ENCODE measurements at regions not wholly inside any gene's neighbourhood (a gene's known extent, or its start where the extent isn't known, plus 50 kb on each side); places are given as distances from the start of the nearest gene placed in this dataset.

DNA sequence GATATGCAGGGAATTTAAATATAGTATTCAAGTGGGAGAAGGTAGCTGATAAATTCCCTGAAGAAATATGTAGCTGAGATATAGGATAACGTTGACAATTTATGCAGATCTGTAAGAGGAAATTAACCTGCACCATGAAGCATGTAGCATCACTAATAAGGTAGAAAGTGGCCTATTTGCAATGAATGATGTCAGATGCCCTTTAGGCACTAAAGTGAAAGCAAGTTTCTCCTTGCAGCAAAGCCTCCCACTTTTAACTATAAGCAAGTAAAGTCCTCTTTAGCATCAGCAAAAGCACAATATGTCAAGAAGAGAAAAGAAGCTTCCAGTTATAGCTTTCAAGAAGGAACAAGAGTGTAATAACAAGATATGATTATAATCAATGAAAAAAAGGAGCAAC is 102.5 kb upstream of the SLITRK1 start:
- ATAC-seq (ENCODE audit: insufficient read depth, low FRiP score): no peak
- no peak overlapping the region for H3K4me3 ChIP-seq
- no peak overlapping the region for H3K9ac ChIP-seq (ENCODE audit: insufficient read depth in 1 of 2, low read length in 2 of 2)
- no peaks in the 10 kb centered on the region for H3K4me1 ChIP-seq (ENCODE audit: control insufficient read depth in 5 of 5, insufficient read depth in 5 of 5, low read length in 5 of 5)
- H3K36me3 ChIP-seq (ENCODE audit: control insufficient read depth in 4 of 4, insufficient read depth in 4 of 4, low read length in 4 of 4): no peaks in the 10 kb centered on the region
- no peaks in the 10 kb centered on the region for H3K9me3 ChIP-seq (ENCODE audit: control insufficient read depth in 4 of 4, insufficient read depth in 3 of 4, low read length in 3 of 4)
- 70 to 78% methylated on average over 1 of the region's 1 CpG for WGBS, 2 donors
- TF ChIP-seq, protein P1, sequence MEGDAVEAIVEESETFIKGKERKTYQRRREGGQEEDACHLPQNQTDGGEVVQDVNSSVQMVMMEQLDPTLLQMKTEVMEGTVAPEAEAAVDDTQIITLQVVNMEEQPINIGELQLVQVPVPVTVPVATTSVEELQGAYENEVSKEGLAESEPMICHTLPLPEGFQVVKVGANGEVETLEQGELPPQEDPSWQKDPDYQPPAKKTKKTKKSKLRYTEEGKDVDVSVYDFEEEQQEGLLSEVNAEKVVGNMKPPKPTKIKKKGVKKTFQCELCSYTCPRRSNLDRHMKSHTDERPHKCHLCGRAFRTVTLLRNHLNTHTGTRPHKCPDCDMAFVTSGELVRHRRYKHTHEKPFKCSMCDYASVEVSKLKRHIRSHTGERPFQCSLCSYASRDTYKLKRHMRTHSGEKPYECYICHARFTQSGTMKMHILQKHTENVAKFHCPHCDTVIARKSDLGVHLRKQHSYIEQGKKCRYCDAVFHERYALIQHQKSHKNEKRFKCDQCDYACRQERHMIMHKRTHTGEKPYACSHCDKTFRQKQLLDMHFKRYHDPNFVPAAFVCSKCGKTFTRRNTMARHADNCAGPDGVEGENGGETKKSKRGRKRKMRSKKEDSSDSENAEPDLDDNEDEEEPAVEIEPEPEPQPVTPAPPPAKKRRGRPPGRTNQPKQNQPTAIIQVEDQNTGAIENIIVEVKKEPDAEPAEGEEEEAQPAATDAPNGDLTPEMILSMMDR (IDR thresholded peaks at IDR 0.05; ENCODE audit: control extremely low read depth, extremely low read depth): no peak
- no peaks in the 10 kb centered on the region for H3K27me3 ChIP-seq (ENCODE audit: control insufficient read depth in 3 of 3, insufficient read depth in 3 of 3, low read length in 2 of 3)
- no peak overlapping the region for H3K27ac ChIP-seq (ENCODE audit: low read depth in 1 of 2, low read length in 1 of 2)
- DNase-seq: no peak

DNA sequence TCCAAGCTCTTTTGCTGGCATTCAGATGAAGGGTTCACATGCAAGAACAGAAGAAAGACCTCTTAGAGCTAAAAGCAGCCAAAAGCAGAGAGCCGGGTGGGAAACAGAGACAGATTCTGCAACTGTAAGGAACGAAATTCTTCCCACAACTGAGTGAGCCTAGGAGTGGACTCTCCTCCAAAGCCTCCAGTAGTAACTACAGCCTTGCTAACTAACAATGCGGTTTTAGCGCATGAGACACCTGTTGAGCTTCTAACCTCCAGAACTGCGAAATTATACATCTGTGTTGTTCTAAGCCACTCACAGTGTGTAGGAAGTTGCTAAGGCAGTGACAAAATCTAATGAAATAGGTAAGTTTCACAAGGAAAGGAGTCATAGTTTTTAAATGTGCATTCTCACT is 98.1 kb upstream of the SLITRK1 start:
- DNase-seq (no peak), ATAC-seq (ENCODE audit: insufficient read depth, low FRiP score) (no peak)
- Histone ChIP-seq H3K9me3 (ENCODE audit: control insufficient read depth in 4 of 4, insufficient read depth in 3 of 4, low read length in 3 of 4) (peaks cover 0 to 1% (median 0%) of the 10 kb centered on the region in 4 donors), H3K4me1 (ENCODE audit: control insufficient read depth in 5 of 5, insufficient read depth in 5 of 5, low read length in 5 of 5) (no peaks in the 10 kb centered on the region), H3K27me3 (ENCODE audit: control insufficient read depth in 3 of 3, insufficient read depth in 3 of 3, low read length in 2 of 3) (no peaks in the 10 kb centered on the region), H3K9ac (ENCODE audit: insufficient read depth in 1 of 2, low read length in 2 of 2) (no peak overlapping the region), H3K36me3 (ENCODE audit: control insufficient read depth in 4 of 4, insufficient read depth in 4 of 4, low read length in 4 of 4) (no peaks in the 10 kb centered on the region), H3K4me3 (no peak overlapping the region), H3K27ac (ENCODE audit: low read depth in 1 of 2, low read length in 1 of 2) (no peak overlapping the region)
- WGBS, 2 donors: 76 to 82% methylated on average over 5 of the region's 5 CpGs
- TF ChIP-seq, protein P1 (IDR thresholded peaks at IDR 0.05; ENCODE audit: control extremely low read depth, extremely low read depth): no peak

DNA sequence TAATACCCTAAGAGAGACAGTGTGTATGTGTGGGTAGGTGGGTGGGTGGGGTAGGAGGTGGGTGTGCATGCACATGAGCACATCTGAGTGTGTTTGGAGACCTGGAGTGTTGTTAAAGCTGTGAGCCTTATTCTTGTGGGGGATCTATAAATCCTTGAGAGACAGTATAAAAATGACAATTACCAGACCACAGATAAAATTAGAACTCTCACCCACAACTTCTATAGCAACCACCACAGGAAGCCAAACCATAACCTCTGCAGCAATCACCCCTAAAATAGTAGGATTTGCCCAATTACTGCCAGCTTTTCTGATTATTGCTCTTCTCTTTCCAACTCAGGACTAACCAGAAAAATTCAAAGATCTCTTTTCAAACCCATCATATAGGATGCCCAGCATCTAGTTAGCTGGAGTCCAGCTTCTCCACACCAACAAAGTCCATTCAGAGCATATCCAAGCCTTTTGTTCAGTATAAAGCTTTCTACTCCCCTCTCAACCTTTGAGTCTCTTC is 93.4 kb upstream of the SLITRK1 start:
- DNase-seq: no peak
- H3K27me3 ChIP-seq (ENCODE audit: control insufficient read depth in 3 of 3, insufficient read depth in 3 of 3, low read length in 2 of 3): no peaks in the 10 kb centered on the region
- TF ChIP-seq, protein P1 (IDR thresholded peaks at IDR 0.05; ENCODE audit: control extremely low read depth, extremely low read depth): no peak
- no peak overlapping the region for H3K4me3 ChIP-seq
- peaks cover 0 to 1% (median 0%) of the 10 kb centered on the region in 4 donors for H3K9me3 ChIP-seq (ENCODE audit: control insufficient read depth in 4 of 4, insufficient read depth in 3 of 4, low read length in 3 of 4)
- no peaks in the 10 kb centered on the region for H3K36me3 ChIP-seq (ENCODE audit: control insufficient read depth in 4 of 4, insufficient read depth in 4 of 4, low read length in 4 of 4)
- ATAC-seq (ENCODE audit: insufficient read depth, low FRiP score): no peak
- H3K9ac ChIP-seq (ENCODE audit: insufficient read depth in 1 of 2, low read length in 2 of 2): no peak overlapping the region
- H3K4me1 ChIP-seq (ENCODE audit: control insufficient read depth in 5 of 5, insufficient read depth in 5 of 5, low read length in 5 of 5): no peaks in the 10 kb centered on the region
- H3K27ac ChIP-seq (ENCODE audit: low read depth in 1 of 2, low read length in 1 of 2): no peak overlapping the region

DNA sequence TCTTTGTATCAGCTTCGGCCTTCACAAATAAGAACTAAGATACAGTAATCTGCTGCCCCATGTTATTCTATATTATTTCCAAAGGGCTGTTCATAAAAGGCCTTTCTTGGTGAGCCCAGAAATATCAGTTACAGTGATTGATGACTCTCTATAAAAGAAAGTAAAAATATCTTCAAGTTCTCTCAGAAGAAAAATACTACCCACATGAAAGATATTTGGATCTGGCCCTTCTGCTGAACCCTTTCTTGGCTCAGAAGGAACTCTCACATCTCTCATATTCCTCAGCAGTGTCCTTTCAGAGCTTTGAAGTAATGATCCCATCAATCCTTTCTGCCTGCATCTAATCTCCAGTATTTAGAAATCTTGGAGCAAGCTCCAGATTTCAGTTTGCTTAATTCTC is 76.3 kb upstream of the SLITRK1 start:
- no peaks in the 10 kb centered on the region for H3K27me3 ChIP-seq (ENCODE audit: control insufficient read depth in 3 of 3, insufficient read depth in 3 of 3, low read length in 2 of 3)
- no peak overlapping the region for H3K4me3 ChIP-seq
- TF ChIP-seq, protein P1 (IDR thresholded peaks at IDR 0.05; ENCODE audit: control extremely low read depth, extremely low read depth): no peak
- no peaks in the 10 kb centered on the region for H3K36me3 ChIP-seq (ENCODE audit: control insufficient read depth in 4 of 4, insufficient read depth in 4 of 4, low read length in 4 of 4)
- DNase-seq (no peak), ATAC-seq (ENCODE audit: insufficient read depth, low FRiP score) (no peak)
- no peak overlapping the region for H3K9ac ChIP-seq (ENCODE audit: insufficient read depth in 1 of 2, low read length in 2 of 2)
- H3K27ac ChIP-seq (ENCODE audit: low read depth in 1 of 2, low read length in 1 of 2): no peak overlapping the region
- no peaks in the 10 kb centered on the region for H3K4me1 ChIP-seq (ENCODE audit: control insufficient read depth in 5 of 5, insufficient read depth in 5 of 5, low read length in 5 of 5)
- WGBS, 2 donors: 82 to 91% methylated on average over 1 of the region's 1 CpG
- no peaks in the 10 kb centered on the region for H3K9me3 ChIP-seq (ENCODE audit: control insufficient read depth in 4 of 4, insufficient read depth in 3 of 4, low read length in 3 of 4)

All from lung (tissue), 11 donors.